Epithelial cell of prostate (primary cell): ENCODE measurements at regions not wholly inside any gene's neighbourhood (a gene's known extent, or its start where the extent isn't known, plus 50 kb on each side); places are given as distances from the start of the nearest gene placed in this dataset.
A peak's percentile ranks its signal among the peaks of the same experiment; 100 is the strongest.
"Not testable (repeated sequence)": the region's sequence is repeated elsewhere in the genome, so short reads cannot be mapped to it uniquely, and the experiment has no call there.

Source experiments
- DNase-seq: peaks from one replicate; pipeline ENCODE4 v3.0.0-alpha.2; 2011; ENCODE audit warnings: low read depth, low spot score
- H3K27ac ChIP-seq: fragments of 450-650 bp; 2 replicates; pipeline ENCODE4 v1.5.1; 2017; ENCODE audit warnings: mild to moderate bottlenecking

DNA sequence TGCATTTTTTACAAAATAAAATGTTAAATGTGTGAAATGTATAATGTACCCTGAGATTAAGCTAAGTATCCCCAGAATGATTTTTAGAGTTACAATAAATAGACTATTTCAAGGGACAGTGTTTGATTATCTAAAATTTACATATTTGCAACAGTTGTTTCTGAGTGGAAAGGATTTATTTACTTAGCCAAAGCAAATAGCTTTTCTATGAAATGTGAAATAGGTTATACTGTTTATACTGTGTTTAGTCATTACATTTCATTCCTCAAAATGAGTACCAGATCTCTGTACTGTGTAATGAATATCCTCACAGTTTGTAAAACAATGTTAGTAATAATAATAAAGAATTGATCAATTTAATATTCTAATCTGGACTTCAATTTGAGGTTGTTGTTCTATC lies 1019.0 kb downstream of the NR2F1-AS1 start:
- no peak for DNase-seq
- no peak overlapping the region for H3K27ac ChIP-seq

DNA sequence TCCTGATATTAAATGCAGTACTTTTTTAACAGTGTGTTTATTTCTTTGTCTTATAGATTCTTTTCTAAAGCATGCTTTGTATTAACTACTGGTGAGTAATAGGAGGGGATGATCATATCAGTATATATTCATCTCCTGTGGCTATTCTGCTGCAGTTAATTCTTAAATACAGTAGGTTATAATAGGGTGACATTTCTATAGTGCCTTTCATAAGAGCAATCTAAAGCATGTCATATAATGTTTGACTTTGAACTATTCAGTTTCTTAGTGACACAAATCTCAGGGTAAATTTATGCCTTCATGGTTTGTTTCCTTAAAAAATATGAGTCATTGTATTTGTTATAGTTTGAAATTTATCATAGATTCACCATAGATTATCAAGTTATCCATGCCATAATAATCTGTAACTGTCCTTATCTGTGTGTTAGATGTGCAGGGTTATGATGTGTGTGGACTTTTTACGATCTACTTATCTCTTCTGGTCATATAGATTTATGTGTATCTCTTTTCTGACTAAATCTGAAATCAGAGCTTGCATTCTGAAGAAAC lies 1019.5 kb downstream of the NR2F1-AS1 start:
- no peak for DNase-seq
- H3K27ac ChIP-seq: no peak overlapping the region

DNA sequence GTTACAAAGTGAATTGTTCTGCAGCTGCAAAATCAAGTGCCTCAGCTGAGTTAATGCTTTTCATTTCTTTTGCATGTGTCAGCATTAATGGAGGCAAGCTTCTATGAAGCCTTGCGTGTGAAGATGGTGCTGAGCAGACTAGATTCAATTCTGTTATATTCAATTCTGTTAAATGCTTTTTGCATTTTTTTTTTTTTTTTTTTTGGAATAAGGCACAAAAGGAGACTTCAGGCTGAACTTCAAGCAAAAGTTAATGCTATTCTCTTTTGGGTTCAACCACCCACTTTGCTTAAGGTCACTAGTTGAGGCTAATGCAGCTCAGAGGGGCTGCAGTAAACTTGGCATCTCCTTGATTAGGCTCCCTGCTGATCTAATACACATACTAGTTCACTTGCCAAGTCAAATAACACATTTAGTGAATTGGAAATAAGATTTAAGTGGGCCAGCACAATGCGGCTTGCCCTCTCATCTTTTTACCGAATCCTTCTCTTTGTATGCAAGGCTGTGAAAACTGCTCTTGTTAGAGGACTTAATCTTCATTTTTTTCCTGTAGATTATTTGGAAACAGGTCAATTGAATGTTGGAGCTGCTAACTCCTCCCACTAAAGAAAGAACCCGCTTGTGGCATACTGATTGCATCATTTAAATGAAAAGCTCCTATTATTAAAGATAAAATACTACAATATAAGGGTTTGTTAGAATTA lies 1020.2 kb downstream of the NR2F1-AS1 start:
- DNase-seq: no peak
- H3K27ac ChIP-seq: no peak overlapping the region

DNA sequence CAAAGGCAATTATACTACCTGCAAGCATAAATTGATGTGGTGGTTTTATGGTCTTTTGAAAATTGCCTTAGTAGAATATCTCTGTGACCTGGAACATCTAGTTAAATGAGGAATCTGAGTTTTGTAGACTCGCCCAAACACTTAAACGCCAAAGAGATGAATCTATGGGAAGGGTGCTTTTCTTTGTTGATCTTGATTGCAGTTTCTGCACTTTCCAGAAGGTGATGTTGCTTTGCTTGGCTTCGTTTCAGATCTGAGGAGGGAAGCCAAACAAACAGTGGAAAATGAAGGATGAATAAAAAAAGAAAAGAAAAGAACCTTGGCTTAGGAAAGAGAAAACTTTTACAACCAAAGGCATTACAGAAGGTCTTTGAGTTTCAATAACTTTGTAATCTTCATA lies 1021.2 kb downstream of the NR2F1-AS1 start:
- no peak overlapping the region for H3K27ac ChIP-seq
- DNase-seq: no peak

DNA sequence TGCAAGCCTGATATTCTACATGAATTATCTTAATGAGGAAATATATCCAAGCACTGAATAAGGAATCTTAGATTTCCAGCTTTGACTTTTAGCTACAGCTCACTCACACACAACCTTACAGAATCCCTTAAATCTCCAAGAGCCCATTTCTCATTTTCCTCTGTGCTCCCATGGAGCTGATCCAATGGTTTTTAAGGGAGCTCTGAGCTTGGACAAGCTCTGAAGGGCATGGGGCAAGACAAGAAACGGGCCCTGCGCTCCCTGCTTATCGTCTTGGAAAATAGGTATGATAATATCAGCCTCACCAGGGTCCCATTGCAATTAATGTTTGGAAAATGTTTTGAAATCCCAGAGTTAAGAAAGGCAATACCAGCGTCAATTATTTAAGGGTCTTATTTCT lies 1021.7 kb downstream of the NR2F1-AS1 start:
- H3K27ac ChIP-seq: no peak overlapping the region
- DNase-seq: no peak

DNA sequence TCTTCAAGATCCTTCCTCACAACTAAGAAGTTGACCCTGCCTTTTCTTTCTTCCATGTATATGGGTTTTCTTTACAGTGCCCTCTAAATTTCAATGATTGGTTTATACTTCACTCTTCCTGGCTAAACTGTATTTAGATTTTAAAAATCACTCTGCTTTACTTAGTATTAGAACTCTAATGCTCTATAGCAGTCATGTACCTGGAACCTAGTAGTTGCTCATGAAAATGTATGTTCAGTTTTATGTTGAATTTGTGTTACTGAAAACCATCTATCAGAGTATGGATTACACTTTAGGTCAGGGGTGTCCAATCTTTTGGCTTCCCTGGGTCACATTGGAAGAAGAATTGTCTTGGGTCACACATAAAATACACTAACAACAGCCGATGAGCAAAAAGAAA lies 1024.3 kb downstream of the NR2F1-AS1 start:
- H3K27ac ChIP-seq: no peak overlapping the region

DNA sequence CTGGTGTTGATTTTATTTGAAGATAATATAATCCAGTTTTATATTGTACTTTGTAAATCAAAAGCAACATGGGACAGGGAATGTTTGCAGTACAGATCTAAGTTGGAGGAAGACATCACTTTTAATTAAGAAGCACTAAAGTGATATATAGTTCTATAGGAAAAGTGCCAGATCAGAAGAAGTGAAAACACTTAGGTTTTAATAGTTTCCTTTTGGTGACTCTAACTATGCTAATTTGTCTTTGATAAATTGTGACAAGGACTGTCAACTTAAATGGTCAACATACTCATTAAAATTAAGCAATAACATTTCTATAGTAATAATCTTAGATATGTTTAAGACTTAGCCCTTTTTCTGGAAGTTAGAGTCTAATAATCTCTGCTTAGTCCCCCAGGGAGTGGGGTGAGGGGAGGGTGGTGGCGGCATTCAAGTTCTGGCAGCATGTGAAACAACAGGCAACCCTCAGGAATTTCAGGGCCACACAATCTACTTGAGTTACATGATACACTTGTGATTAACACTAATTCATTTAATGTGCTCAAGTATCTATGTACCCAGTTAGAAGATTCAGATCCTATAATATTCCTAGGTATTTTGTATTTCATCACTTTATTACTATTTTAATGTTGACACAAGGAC lies 1026.5 kb downstream of the NR2F1-AS1 start:
- DNase-seq: no peak

More for the DNA sequence above, 1024.3 kb downstream of the NR2F1-AS1 start:
- no peak for DNase-seq

DNA sequence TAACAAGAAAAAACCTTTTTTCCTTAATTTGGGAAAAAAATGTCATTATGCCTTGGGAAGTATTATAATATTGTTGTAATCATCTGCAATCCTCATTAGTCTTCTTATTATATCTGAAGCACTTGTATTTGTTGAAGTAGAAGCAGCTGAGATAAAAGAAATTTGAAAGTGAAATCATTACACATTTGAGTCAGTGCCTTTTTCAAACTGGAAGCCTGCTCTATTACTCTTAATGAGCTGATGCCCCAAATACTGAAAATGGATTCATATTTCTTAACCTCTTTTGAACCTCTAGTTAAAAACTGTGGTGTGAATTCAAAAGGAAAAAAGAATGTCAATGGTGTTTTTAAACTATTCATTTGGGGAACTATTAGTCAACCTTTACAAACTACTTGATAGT lies 1027.7 kb downstream of the NR2F1-AS1 start:
- peak overlapping the region; percentile 97 for H3K27ac ChIP-seq
- no peak for DNase-seq

More for the DNA sequence above, 1026.5 kb downstream of the NR2F1-AS1 start:
- no peak overlapping the region for H3K27ac ChIP-seq

DNA sequence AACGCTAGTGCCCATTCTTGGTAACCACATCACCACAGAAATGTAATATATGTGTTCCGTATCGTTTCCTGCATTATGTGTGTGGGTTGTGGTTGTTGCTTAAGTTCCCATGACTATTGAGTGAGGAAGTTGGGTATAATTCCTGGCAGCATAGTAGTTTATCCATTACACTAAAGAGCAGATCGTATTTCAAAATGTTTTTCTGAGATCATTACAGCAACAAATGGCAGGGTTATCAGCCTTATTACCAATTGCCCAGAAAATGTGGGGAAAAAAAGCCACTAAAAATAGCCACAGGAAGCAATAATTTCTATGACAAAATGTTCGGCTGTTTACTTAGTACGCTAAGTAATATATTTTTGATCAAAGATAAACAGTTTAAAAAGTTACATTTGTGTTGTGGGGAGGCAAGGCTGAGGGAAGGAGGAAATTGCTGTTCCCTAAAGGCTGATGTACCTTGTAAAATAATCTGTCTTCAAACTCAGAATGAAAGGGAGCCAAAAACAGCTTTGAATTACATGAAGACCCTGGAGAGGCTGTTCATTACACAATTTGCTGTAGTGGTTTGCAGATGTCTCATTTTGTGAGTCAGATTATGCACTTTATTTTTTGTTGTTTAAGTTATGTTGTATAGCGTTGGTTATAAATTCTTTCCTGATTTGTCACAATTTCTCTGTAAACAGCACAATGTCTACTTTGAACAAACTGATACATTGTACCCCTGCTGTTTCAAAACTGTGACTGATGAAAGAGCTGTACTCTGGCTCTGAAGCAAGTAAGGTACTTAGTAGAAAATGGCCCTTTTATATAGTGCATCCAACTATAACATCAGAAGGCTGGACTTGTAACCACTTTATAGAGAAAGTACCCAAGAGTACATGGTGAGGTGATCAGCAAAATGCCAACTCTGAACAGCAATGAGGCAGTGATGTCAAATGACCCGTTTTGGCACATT lies 1028.5 kb downstream of the NR2F1-AS1 start:
- peak overlapping the region; percentile 97 for H3K27ac ChIP-seq
- peak; percentile 88 for DNase-seq

DNA sequence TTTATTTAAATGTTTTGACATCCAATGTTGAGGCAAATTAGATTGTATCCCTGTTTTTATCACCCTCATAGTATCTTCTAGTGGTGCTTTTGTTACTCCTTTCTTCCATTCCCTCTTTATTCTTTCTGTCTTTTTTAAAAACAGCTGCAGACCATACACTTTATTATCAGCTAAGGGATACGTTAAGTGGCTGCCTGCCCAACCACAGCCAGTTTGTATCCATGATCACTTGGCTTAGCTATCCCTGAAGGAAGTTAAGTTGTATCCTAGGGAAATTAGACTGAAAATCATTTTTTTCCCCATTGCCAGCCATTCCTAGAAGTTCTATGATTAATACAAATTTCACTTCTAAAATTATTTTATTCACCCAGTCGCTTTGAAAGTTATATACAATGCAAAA lies 1032.7 kb downstream of the NR2F1-AS1 start:
- H3K27ac ChIP-seq: no peak overlapping the region
- no peak for DNase-seq

DNA sequence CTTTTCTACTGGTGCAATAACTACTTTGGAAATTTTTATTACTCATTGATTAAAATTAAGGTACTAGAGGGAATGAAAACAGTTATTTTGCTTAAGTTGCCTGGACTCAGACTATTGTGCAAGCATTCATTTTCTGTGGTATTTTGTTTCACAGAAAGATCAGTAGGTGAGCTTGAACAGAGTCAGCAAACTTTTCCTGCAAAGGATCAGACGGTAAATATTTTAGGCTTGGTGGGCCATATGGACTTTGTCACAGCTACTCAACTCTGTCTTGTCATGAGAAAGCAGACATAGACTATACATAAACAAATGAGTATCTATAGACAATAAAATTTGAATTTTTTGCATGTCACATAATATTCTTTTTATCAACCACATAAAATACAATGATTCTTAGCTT lies 1036.4 kb downstream of the NR2F1-AS1 start:
- no peak overlapping the region for H3K27ac ChIP-seq
- DNase-seq: no peak

DNA sequence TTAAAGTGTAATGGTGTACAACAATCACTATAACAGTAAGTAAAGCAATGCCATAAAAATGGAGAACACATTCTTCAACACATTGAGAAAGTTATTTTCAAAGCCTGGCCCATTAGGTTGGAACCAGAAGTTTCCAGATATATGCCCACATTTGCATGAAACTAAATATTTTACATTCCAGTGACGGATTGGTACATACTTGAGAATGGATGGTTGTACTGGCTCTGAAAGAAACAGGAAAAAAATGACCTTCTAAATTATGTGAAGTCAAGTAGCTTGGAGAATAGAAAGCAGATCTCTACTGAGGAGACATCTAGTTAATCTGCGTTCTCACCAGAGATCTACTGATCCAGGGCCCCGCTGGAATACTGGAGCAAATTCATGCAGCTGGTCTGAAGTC lies 1037.0 kb downstream of the NR2F1-AS1 start:
- no peak overlapping the region for H3K27ac ChIP-seq

DNA sequence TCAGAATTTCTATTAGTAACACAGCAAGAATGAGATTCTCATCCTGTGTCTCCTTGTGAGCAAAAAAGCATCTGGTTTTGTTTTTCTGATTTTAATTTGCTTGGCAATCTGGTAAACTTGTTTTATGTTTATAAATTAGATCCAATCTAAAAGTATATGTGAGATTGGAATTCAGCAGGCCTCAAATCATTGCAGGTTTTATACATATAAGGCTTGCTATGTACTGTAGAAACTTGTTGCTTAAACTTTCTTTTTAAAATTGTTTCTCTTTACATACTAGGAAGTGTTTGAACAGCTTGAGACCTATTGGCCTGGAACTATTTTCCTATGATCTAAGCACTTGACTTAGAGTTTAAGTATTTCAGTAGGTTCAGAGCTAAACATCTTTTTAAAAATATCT lies 1037.8 kb downstream of the NR2F1-AS1 start:
- DNase-seq: no peak
- no peak overlapping the region for H3K27ac ChIP-seq

More for the DNA sequence above, 1037.0 kb downstream of the NR2F1-AS1 start:
- DNase-seq: no peak

DNA sequence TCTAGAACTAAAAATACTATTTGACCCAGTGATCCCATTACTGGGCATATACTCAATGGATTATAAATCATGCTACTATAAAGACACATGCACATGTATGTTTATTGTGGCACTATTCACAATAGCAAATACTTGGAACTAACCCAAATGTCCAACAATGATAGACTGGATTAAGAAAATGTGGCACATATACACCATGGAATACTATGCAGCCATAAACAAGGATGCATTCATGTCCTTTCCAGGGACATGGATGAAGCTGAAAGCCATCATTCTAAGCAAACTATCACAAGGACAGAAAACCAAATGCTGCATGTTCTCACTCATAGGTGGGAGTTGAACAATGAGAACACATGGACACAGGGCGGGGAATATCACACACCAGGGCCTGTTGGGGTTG lies 1039.0 kb downstream of the NR2F1-AS1 start:
- H3K27ac ChIP-seq, DNase-seq: not testable (repeated sequence)

DNA sequence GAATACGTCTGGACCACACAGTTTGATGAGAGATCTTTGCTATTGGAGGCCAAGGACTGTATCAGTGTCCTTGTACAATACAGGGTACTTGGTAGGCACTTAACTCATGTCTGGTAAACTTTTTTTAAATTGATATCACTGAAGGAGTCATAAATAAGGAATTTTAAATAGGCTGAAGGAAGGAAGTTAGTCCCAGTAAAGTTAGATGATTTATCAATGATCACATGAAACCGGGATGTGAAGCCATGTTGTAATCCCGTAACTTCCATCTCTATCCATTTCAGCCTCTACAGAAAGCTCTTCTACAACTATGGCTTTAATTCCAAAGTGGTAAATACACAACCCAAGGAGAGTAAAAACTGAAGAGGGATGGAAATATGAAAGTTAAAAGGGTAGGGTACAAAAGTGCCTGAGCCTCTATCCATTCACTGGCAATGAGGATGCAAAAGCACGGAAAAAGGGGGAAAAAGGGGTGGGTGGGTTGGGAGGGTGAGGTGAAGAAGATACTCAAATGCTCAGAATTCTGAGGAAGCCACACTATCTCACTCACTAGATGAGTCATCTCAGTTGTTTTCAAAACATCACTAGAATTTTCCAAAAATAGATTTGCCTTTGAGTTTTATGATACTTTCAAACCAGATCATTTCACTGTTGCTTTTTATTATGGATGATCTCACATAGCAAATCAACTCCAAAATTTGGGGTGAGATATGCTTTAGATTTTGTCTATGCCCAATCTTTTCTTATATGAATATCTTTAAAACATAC lies 1053.5 kb downstream of the NR2F1-AS1 start:
- no peak overlapping the region for H3K27ac ChIP-seq
- DNase-seq: no peak

DNA sequence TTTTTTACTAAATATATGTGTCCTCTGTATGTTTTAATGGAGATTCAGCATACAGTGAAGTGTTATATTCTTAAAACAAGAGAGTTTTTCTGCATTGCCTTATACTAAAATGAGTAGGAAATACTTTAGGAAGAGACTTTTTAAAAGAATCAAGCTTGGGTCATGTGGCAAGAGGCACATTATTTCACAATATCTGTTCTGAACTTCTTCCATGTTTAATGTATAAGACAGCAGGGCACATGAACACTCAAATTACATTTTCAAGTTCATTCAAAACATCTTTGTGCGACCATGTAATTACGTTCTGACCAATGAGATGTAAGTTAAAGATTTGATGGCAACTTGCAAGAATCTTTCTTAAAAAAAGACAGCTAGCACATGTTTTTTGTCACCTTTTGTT lies 1055.9 kb downstream of the NR2F1-AS1 start:
- DNase-seq: no peak
- no peak overlapping the region for H3K27ac ChIP-seq

DNA sequence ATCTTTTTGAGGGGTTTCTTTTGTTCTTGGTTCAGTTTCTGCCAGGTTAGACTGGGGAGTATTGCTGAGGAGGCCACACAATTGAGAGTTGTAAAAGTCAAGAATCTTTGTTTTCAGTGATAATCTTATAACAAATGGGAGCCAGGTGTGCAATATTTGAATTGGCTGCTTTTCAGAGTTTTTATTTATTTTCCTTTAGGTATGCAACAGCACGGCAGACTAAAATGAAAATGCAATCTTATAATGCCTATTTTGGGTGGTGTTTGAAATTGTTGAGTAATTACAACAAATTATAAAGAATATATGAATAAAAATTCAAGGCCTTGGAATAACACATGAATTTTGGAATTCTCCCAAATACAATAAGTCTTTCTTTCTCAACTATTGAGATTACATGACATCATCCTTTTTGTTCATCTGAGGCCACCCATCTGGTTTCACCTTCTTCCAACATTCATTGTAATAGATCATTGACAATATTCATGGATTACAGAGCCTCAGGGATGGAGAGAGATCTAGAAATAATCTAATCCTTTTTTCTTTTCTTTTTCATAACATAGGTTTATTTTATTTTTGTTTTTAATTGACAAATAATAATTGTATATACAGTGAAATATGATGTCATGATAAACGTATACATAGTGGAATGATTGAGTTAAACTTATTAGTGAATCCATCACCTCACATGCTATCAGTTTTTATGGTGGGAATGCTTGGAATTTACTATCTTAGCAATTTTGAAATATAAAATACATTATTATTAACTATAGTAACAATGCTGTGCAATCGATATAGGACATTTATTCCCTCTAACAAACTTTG lies 1061.0 kb downstream of the NR2F1-AS1 start:
- no peak overlapping the region for H3K27ac ChIP-seq
- no peak for DNase-seq

DNA sequence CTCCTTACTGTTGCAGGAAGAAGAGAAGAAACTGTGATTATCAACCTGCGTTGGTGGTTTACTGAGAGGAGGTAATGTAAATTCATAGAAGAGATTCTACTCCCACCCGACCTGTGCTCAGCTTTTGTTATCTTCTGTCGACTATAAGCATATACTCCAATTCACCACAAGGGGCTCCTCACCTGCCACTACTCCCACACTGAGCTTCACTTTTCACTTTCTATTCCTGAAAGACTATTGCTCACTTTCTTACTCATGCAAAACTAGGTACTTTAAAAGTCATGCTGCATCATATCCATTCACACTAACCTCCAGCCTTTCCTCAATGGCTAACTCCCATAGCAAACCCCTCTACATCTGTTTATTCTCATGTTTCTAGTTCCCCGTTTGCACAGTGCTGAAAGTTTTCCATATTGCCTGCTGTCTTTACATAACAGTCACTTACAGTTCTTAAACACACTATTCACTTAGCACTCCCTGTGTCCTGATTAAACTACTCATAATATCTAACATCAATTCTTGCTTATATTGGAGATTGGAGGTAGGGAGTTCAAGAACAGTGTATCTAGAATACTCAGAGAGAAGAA lies 1062.6 kb downstream of the NR2F1-AS1 start:
- H3K27ac ChIP-seq: no peak overlapping the region
- DNase-seq: peak; percentile 33

DNA sequence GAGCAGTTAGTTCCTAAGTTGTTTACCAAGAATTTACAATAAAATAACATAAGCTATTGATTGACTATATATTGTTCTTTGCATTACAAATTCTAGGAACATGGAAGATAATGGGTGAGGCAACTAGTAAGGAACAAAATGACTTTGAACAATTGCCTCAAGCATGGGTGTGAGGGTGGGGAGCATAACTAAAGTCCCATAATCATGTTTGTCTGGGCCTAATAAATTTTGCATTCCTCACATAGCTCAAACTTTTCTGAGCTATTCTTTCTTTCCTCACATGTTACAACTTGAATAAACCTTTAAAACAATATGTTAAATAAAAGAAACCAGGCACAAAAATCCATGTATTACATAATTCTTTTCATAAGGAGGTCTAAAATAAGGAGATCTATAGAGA lies 1066.1 kb downstream of the NR2F1-AS1 start:
- DNase-seq: no peak
- no peak overlapping the region for H3K27ac ChIP-seq
